SK-N-SH (cell line): ENCODE measurements at regions not wholly inside any gene's neighbourhood (a gene's known extent, or its start where the extent isn't known, plus 50 kb on each side); places are given as distances from the start of the nearest gene placed in this dataset.
A peak's percentile ranks its signal among the peaks of the same experiment; 100 is the strongest.

ENCODE experiments used
- CTCF ChIA-PET: fragments of 300-600, 350-600 bp; formaldehyde crosslinking; extraction: SDS; loops from one replicate; lab custom pipeline; 2021; lab: Yijun Ruan, JAX
- POLR2A ChIA-PET: fragments of 350-600 bp; sonication (Branson Sonifier 250); formaldehyde crosslinking; extraction: SDS; loops from one replicate; lab custom pipeline; 2020; ENCODE audit warnings: antibody characterized with exemption, inconsistent platforms; lab: Yijun Ruan, JAX
- DNase-seq: peaks from one replicate; pipeline ENCODE4 v3.0.0; 2012
- H2AFZ ChIP-seq: fragments of 200-600 bp; sonication (generic); 2 replicates; pipeline ENCODE4 v1.8.1; 2016; ENCODE audit warnings: antibody characterized with exemption, mild to moderate bottlenecking, low read depth
- H3F3A ChIP-seq: fragments of 200-600 bp; sonication (generic); replicated peaks from 2 replicates; pipeline ENCODE3; 2016; ENCODE audit warnings: antibody characterized with exemption, mild to moderate bottlenecking; ENCODE audit not compliant: insufficient read depth
- H3K27ac ChIP-seq, 2 experiments: fragments of 200-500 bp in 1 of 2; fragments of 200-600 bp in 1 of 2; sonication (Bioruptor generic) in 1 of 2; sonication (generic), shearing (Covaris generic) in 1 of 2; 2 replicates each; pipeline versions ENCODE4 v1.5.1 to v1.6.1; 2014 to 2016; ENCODE audit warnings: low read depth in 2 of 2, inconsistent platforms in 1 of 2, low read length in 1 of 2, mild to moderate bottlenecking in 1 of 2, mixed read lengths in 1 of 2
- H3K27me3 ChIP-seq: fragments of 200-600 bp; sonication (generic), shearing (Covaris generic); 2 replicates; pipeline ENCODE4 v1.6.1; 2016; ENCODE audit warnings: mixed run types; ENCODE audit not compliant: insufficient read depth
- H3K36me3 ChIP-seq, 2 experiments: fragments of 200-500 bp in 1 of 2; fragments of 200-600 bp in 1 of 2; sonication (Bioruptor generic) in 1 of 2; sonication (generic) in 1 of 2; replicated peaks in 1 of 2; 2 replicates each; pipeline versions ENCODE3 to v1.5.1; 2014 to 2016; ENCODE audit warnings: low read length in 1 of 2, mild to moderate bottlenecking in 1 of 2; ENCODE audit not compliant: insufficient read depth in 2 of 2, control insufficient read depth in 1 of 2
- H3K4me1 ChIP-seq, 2 experiments: fragments of 200-500 bp in 1 of 2; fragments of 200-600 bp in 1 of 2; sonication (Bioruptor generic) in 1 of 2; sonication (generic), shearing (Covaris generic) in 1 of 2; 2 replicates each; pipeline versions ENCODE4 v1.5.1 to v1.6.1; 2014 to 2016; ENCODE audit warnings: low read depth in 1 of 2, low read length in 1 of 2, mixed run types in 1 of 2; ENCODE audit not compliant: insufficient read depth in 2 of 2, control insufficient read depth in 1 of 2
- H3K4me2 ChIP-seq: fragments of 200-600 bp; sonication (generic), shearing (Covaris generic); 2 replicates; pipeline ENCODE4 v1.6.1; 2017; ENCODE audit warnings: mixed run types
- H3K4me3 ChIP-seq, 2 experiments: fragments of 200-500 bp in 1 of 2; fragments of 200-600 bp in 1 of 2; sonication (Bioruptor generic) in 1 of 2; sonication (generic), shearing (Covaris generic) in 1 of 2; 2 replicates each; pipeline versions ENCODE4 v1.5.1 to v1.8.1; 2014 to 2016; ENCODE audit warnings: low read depth in 2 of 2, inconsistent platforms in 1 of 2, low read length in 1 of 2, mild to moderate bottlenecking in 1 of 2, mixed read lengths in 1 of 2, moderate library complexity in 1 of 2
- H3K79me2 ChIP-seq: fragments of 200-600 bp; sonication (generic); 2 replicates; pipeline ENCODE4 v1.8.1; 2017; ENCODE audit warnings: mild to moderate bottlenecking; ENCODE audit not compliant: insufficient read depth
- H3K9ac ChIP-seq: fragments of 200-600 bp; sonication (generic); 2 replicates; pipeline ENCODE4 v1.6.1; 2017; ENCODE audit warnings: mixed run types
- H3K9me2 ChIP-seq: fragments of 200-600 bp; sonication (generic); 2 replicates; pipeline ENCODE4 v1.6.1; 2017; ENCODE audit warnings: mixed run types
- H3K9me3 ChIP-seq: fragments of 200-600 bp; sonication (generic); 2 replicates; pipeline ENCODE4 v1.6.1; 2017; ENCODE audit warnings: mixed run types, mild to moderate bottlenecking, moderate library complexity
- H4K20me1 ChIP-seq: fragments of 200-600 bp; sonication (generic); 2 replicates; pipeline ENCODE4 v1.6.1; 2017; ENCODE audit warnings: mild to moderate bottlenecking, mixed run types; ENCODE audit not compliant: insufficient read depth
- EZH2phosphoT487 ChIP-seq: fragments of 200-600 bp; sonication (generic); IDR thresholded peaks from 2 replicates; pipeline ENCODE4 v1.6.1; 2017; ENCODE audit warnings: low read depth, mixed run types, mild to moderate bottlenecking, antibody characterized with exemption, moderate library complexity, borderline replicate concordance
- FOSL2 ChIP-seq: IDR thresholded peaks from 2 replicates; pipeline ENCODE4 v1.4.0; 2012; ENCODE audit warnings: low read depth, mild to moderate bottlenecking, moderate library complexity, borderline replicate concordance
- FOXJ3 ChIP-seq: sonication (generic); formaldehyde crosslinking; IDR thresholded peaks from 2 replicates; pipeline ENCODE4 v1.5.1; 2020; ENCODE audit warnings: mild to moderate bottlenecking, missing genetic modification reagents
- JUND ChIP-seq: IDR thresholded peaks from 2 replicates; pipeline ENCODE4 v1.4.0; 2012
- NFIC ChIP-seq: IDR thresholded peaks from 2 replicates; pipeline ENCODE4 v1.4.0; 2012; ENCODE audit warnings: borderline replicate concordance
- NRF1 ChIP-seq: IDR thresholded peaks from 2 replicates; pipeline ENCODE4 v1.6.1; 2012; ENCODE audit warnings: low read depth, mild to moderate bottlenecking, low read length
- RAD21 ChIP-seq: IDR thresholded peaks from 2 replicates; pipeline ENCODE4 v1.6.1; 2012; ENCODE audit warnings: mild to moderate bottlenecking, low read length
- RFX5 ChIP-seq: IDR thresholded peaks from 2 replicates; pipeline ENCODE4 v1.6.1; 2012; ENCODE audit warnings: mild to moderate bottlenecking, improper control_type of control experiment, low read length
- TAF1 ChIP-seq: IDR thresholded peaks from 2 replicates; pipeline ENCODE4 v1.6.1; 2012; ENCODE audit warnings: low read depth, mild to moderate bottlenecking, low read length, moderate library complexity, borderline replicate concordance
- TEAD4 ChIP-seq: IDR thresholded peaks from 2 replicates; pipeline ENCODE4 v1.4.0; 2012; ENCODE audit warnings: mild to moderate bottlenecking, borderline replicate concordance; ENCODE audit not compliant: insufficient read depth
- WGBS: methylation state at CpG from one replicate; pipeline ENCODE4 v1.1.6; 2017; ENCODE audit warnings: low lambda C conversion rate; 5-methylcytosine and 5-hydroxymethylcytosine counted together
- TF ChIP-seq, protein P1 (sequence below): fragments of 150-350 bp; IDR thresholded peaks from 2 replicates; pipeline ENCODE4 v1.6.1; 2016; ENCODE audit warnings: mild to moderate bottlenecking, low read depth, low read length
- TF ChIP-seq, protein P2 (sequence below): IDR thresholded peaks from 2 replicates; pipeline ENCODE4 v1.4.0; 2012; ENCODE audit warnings: low read depth, borderline replicate concordance

DNA sequence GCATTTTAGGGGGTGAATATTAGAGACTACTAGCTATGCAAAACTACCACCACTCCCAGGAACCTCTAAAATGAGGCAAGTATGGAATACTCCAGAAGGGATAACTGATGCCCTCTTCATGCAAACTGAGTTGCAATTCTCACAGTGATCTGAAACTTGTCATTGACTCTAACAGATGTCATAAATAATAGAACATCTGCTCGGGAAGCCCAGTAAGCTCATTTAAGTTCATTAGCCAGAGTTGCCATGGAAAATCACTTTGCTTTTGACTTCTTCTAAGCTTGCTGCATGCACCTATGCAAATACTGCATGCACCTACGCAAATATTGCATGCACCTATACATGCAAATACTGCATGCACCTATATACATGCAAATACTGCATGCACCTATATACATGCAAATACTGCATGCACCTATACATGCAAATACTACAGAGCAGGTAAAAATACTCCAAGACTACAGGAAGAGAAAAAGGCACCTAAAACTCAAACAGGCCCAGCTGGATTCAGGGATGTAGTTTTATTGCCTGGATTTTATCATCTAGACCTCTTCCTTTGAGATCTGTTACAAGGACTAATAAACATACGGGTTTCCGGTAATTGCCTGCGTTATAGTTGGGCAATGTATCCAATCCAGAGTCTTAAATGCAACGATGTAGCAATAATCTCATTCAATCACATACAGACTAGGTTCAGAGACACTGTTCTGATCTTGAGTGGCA is 1061.1 kb upstream of the AUTS2 start:
- ChIA-PET CTCF (interaction anchor here (0.7 to 1.3 kb wide), 2 partner anchors 10 to 68 kb away, joined by 3 to 4 read pairs; no protein-coding TSS in a partner anchor), POLR2A (no interaction called here)
- no peaks in the 10 kb centered on the region for H3K27me3 ChIP-seq
- H3F3A ChIP-seq, result no peaks in the 10 kb centered on the region
- no peaks in the 10 kb centered on the region for H3K36me3 ChIP-seq
- 68% methylated on average over 6 of the region's 6 CpGs for WGBS
- TF ChIP-seq RFX5, result no peak
- H3K4me3 ChIP-seq, result no peak overlapping the region
- H3K79me2 ChIP-seq, result no peaks in the 10 kb centered on the region
- H3K9ac ChIP-seq, result no peak overlapping the region
- H3K4me1 ChIP-seq, result no peaks in the 10 kb centered on the region
- H3K9me3 ChIP-seq, result no peaks in the 10 kb centered on the region
- H3K9me2 ChIP-seq, result no peaks in the 10 kb centered on the region
- DNase-seq, result peak; percentile 30
- H3K27ac ChIP-seq, result no peak overlapping the region
- no peak overlapping the region for H3K4me2 ChIP-seq
- H2AFZ ChIP-seq, result no peak overlapping the region
- no peaks in the 10 kb centered on the region for H4K20me1 ChIP-seq

DNA sequence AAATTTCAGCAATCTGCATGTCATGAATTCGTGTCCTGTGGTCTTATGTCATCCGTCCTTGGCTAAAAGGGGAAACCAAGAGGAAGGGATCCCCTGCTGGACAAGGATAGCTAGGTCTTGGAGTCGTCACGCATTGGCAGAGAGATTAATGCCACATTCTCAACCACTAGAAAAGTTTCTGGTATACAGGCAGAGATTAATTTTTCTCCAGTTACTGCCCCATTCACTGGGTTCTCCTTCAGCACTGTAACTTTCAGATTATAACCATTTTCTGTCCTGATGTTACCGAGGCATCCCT is 1060.6 kb upstream of the AUTS2 start:
- H3K79me2 ChIP-seq, result no peaks in the 10 kb centered on the region
- DNase-seq, result no peak
- ChIA-PET CTCF (interaction anchor here (0.7 to 1.3 kb wide), 2 partner anchors 10 to 68 kb away, joined by 3 to 4 read pairs; no protein-coding TSS in a partner anchor), POLR2A (no interaction called here)
- H3F3A ChIP-seq, result no peaks in the 10 kb centered on the region
- H3K27ac ChIP-seq, result no peak overlapping the region
- H3K9me3 ChIP-seq, result no peaks in the 10 kb centered on the region
- TF ChIP-seq NRF1 (no peak), TEAD4 (no peak)
- no peak overlapping the region for H2AFZ ChIP-seq
- H3K4me1 ChIP-seq, result no peaks in the 10 kb centered on the region
- H3K9ac ChIP-seq, result no peak overlapping the region
- no peaks in the 10 kb centered on the region for H3K9me2 ChIP-seq
- WGBS, result 72% methylated on average over 5 of the region's 5 CpGs
- no peak overlapping the region for H3K4me3 ChIP-seq
- H4K20me1 ChIP-seq, result no peaks in the 10 kb centered on the region
- no peaks in the 10 kb centered on the region for H3K27me3 ChIP-seq
- no peaks in the 10 kb centered on the region for H3K36me3 ChIP-seq
- no peak overlapping the region for H3K4me2 ChIP-seq

DNA sequence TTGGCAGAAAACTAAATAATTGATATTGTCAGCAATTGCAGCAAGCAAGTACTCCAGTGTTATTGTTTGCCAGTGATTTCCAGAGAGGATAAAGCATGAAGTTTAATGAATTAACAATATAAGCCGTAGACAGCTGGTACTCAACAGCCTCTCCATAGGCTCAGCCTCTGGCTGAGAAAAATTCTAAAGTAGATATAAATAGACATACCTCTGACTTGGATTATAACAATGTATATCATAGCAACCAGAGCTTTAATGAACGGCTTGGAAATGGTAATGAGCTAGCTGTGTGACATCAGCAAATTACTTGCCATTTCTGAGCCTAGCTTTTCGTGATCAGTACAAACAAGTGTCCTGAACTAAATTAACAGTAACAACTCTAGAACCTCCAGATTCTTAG is 1055.4 kb upstream of the AUTS2 start:
- Histone ChIP-seq H3K36me3 (no peaks in the 10 kb centered on the region), H2AFZ (no peak overlapping the region), H3K9ac (no peak overlapping the region), H3K4me3 (no peak overlapping the region), H3K4me1 (peaks cover 0 to 6% of the 10 kb centered on the region in 2 experiments; a peak in 1 of 4 replicates), H3F3A (no peaks in the 10 kb centered on the region), H3K27ac (no peak overlapping the region), H3K9me2 (no peaks in the 10 kb centered on the region), H3K9me3 (no peaks in the 10 kb centered on the region), H3K27me3 (no peaks in the 10 kb centered on the region), H3K79me2 (no peaks in the 10 kb centered on the region), H4K20me1 (no peaks in the 10 kb centered on the region), H3K4me2 (no peak overlapping the region)
- CTCF ChIA-PET, result interaction anchor here (1.1 kb wide), 1 partner anchor 16 kb away, joined by 3 read pairs; no protein-coding TSS in a partner anchor
- TF ChIP-seq, protein P1, sequence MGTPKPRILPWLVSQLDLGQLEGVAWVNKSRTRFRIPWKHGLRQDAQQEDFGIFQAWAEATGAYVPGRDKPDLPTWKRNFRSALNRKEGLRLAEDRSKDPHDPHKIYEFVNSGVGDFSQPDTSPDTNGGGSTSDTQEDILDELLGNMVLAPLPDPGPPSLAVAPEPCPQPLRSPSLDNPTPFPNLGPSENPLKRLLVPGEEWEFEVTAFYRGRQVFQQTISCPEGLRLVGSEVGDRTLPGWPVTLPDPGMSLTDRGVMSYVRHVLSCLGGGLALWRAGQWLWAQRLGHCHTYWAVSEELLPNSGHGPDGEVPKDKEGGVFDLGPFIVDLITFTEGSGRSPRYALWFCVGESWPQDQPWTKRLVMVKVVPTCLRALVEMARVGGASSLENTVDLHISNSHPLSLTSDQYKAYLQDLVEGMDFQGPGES, result no peak
- TF ChIP-seq TAF1 (no peak), FOSL2 (no peak), RAD21 (no peak), FOXJ3 (no peak), JUND (no peak), NFIC (no peak), TEAD4 (no peak), EZH2phosphoT487 (no peak)
- TF ChIP-seq, protein P2, sequence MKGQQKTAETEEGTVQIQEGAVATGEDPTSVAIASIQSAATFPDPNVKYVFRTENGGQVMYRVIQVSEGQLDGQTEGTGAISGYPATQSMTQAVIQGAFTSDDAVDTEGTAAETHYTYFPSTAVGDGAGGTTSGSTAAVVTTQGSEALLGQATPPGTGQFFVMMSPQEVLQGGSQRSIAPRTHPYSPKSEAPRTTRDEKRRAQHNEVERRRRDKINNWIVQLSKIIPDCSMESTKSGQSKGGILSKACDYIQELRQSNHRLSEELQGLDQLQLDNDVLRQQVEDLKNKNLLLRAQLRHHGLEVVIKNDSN, result no peak
- 58% methylated on average over 3 of the region's 3 CpGs for WGBS
- POLR2A ChIA-PET, result interaction anchor here (0.5 kb wide), 1 partner anchor 624 kb away, joined by 3 read pairs; no protein-coding TSS in a partner anchor
- DNase-seq, result no peak
